Breast epithelium (tissue), 4 donors: ENCODE measurements at regions not wholly inside any gene's neighbourhood (a gene's known extent, or its start where the extent isn't known, plus 50 kb on each side); places are given as distances from the start of the nearest gene placed in this dataset.

Experiments
- DNase-seq, 2 donors: peaks; one replicate each; pipeline ENCODE4 v3.0.0-alpha.2; 2019; ENCODE audit warnings: low spot score in 2 of 2
- H3K27ac ChIP-seq, 2 donors: fragments of 200-600 bp; sonication (generic) in 1 of 2; one replicate each; pipeline ENCODE4 v1.5.1; 2016 to 2019; ENCODE audit warnings: mild to moderate bottlenecking in 1 of 2
- H3K27me3 ChIP-seq, 2 donors: fragments of 200-600 bp; sonication (generic) in 1 of 2; one replicate each; pipeline versions ENCODE4 v1.5.1 to v1.6.0; 2017 to 2019; ENCODE audit warnings: control low read depth in 1 of 2, mild to moderate bottlenecking in 1 of 2
- H3K36me3 ChIP-seq: fragments of 200-600 bp; one replicate; pipeline ENCODE4 v1.5.1; 2019
- H3K4me1 ChIP-seq, 2 donors: fragments of 200-600 bp; sonication (generic); one replicate each; pipeline ENCODE4 v1.5.1; 2016 to 2019; ENCODE audit warnings: control low read depth in 1 of 2
- H3K4me3 ChIP-seq, 3 donors: fragments of 200-600 bp; sonication (generic); 1 replicate in 2 of 3; 2 replicates in 1 of 3; pipeline ENCODE4 v1.5.1; 2016 to 2019; ENCODE audit warnings: mild to moderate bottlenecking in 3 of 3, moderate library complexity in 2 of 3
- H3K9me3 ChIP-seq, 2 donors: fragments of 200-600 bp; sonication (generic) in 1 of 2; one replicate each; pipeline ENCODE4 v1.5.1; 2016 to 2019; ENCODE audit warnings: control low read depth in 1 of 2
- CTCF ChIP-seq, 3 donors: fragments of 450-650 bp; IDR thresholded peaks; one replicate each; pipeline ENCODE4 v1.5.1; 2016 to 2017; ENCODE audit warnings: antibody characterized with exemption in 3 of 3, mild to moderate bottlenecking in 3 of 3, moderate library complexity in 3 of 3
- POLR2A ChIP-seq: fragments of 450-650 bp; IDR thresholded peaks from one replicate; pipeline ENCODE4 v1.6.1; 2016; ENCODE audit warnings: antibody characterized with exemption, mild to moderate bottlenecking, moderate library complexity
- POLR2AphosphoS5 ChIP-seq, 3 donors: sonication (generic); formaldehyde crosslinking; IDR thresholded peaks; one replicate each; pipeline ENCODE4 v1.6.1; 2017; ENCODE audit warnings: antibody characterized with exemption in 3 of 3
- intact Hi-C: fragments of 100-400 bp; cut with DNase I; formaldehyde crosslinking; loops from one replicate; pipeline ENCODE4 v1.15.1; 2023; ENCODE audit warnings: low total_unique reads

- Histone ChIP-seq H3K9me3 (no peaks in the 10 kb centered on the region), H3K27me3 (no peaks in the 10 kb centered on the region), H3K4me1 (no peaks in the 10 kb centered on the region), H3K4me3 (no peak overlapping the region), H3K27ac (no peak overlapping the region), H3K36me3 (no peaks in the 10 kb centered on the region)
- intact Hi-C loops = no loop called here
- TF ChIP-seq POLR2AphosphoS5 (IDR thresholded peaks at IDR 0.05) (no peak), POLR2A (no peak), CTCF (IDR thresholded peaks at IDR 0.05) (no peak)
- DNase-seq = no peak
Observed at GRCh38 chr19:31910224-31910623, 435.2 kb upstream of the ZNF507 start.

- TF ChIP-seq POLR2A (no peak), CTCF (IDR thresholded peaks at IDR 0.05) (no peak), POLR2AphosphoS5 (IDR thresholded peaks at IDR 0.05) (no peak)
- Histone ChIP-seq H3K4me1 (no peaks in the 10 kb centered on the region), H3K36me3 (no peaks in the 10 kb centered on the region), H3K27me3 (no peaks in the 10 kb centered on the region), H3K4me3 (no peak overlapping the region), H3K9me3 (no peaks in the 10 kb centered on the region), H3K27ac (no peak overlapping the region)
- no peak for DNase-seq
- intact Hi-C loops = no loop called here
Observed at GRCh38 chr19:31911577-31911976, 433.8 kb upstream of the ZNF507 start.

- H3K4me3 ChIP-seq = no peak overlapping the region
- H3K27ac ChIP-seq = no peak overlapping the region
- no peaks in the 10 kb centered on the region for H3K36me3 ChIP-seq
- H3K9me3 ChIP-seq = no peaks in the 10 kb centered on the region
- intact Hi-C loops = no loop called here
- DNase-seq = no peak
- TF ChIP-seq POLR2A = no peak
- no peak for TF ChIP-seq POLR2AphosphoS5 (IDR thresholded peaks at IDR 0.05)
- TF ChIP-seq CTCF (IDR thresholded peaks at IDR 0.05) = no peak
- H3K27me3 ChIP-seq = no peaks in the 10 kb centered on the region
- no peaks in the 10 kb centered on the region for H3K4me1 ChIP-seq
Observed at GRCh38 chr19:31913103-31913661, 432.2 kb upstream of the ZNF507 start.

GRCh38 chr19:31930401-31930800, 415.0 kb upstream of the ZNF507 start:
- Histone ChIP-seq H3K27me3 (no peaks in the 10 kb centered on the region), H3K36me3 (no peaks in the 10 kb centered on the region), H3K4me3 (no peak overlapping the region), H3K27ac (no peak overlapping the region), H3K4me1 (no peaks in the 10 kb centered on the region), H3K9me3 (peaks cover 0 to under 1% of the 10 kb centered on the region in 2 donors)
- TF ChIP-seq POLR2AphosphoS5 (IDR thresholded peaks at IDR 0.05) (no peak), POLR2A (no peak)
- DNase-seq = no peak
- intact Hi-C loops = no loop called here

- intact Hi-C loops = no loop called here
- no peaks in the 10 kb centered on the region for H3K27me3 ChIP-seq
- TF ChIP-seq POLR2A (no peak), POLR2AphosphoS5 (IDR thresholded peaks at IDR 0.05) (no peak), CTCF (IDR thresholded peaks at IDR 0.05) (no peak)
Observed at GRCh38 chr19:31937983-31938382, 407.4 kb upstream of the ZNF507 start.

DNA sequence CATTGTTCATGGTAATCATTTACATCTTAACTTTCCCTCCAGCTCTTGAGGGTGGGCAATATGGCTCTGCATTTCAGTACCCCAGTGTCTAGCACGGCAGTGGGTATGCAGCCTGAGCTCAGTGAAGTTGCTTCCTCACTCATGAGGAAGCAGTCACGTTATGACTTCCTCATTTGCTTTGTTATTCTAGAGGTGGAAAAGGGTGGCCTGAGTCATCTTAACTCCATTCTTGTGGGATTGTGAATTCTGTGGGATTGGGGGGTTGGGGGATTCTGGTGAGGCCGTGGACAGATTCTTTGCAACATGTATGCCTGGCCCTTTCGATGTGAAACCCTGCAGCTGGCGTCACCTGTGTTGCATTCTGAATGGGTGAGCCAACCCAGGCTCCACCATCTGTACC, 406.7 kb upstream of the ZNF507 start:
- intact Hi-C loops = no loop called here
- H3K9me3 ChIP-seq = no peaks in the 10 kb centered on the region
- H3K36me3 ChIP-seq = no peaks in the 10 kb centered on the region
- no peaks in the 10 kb centered on the region for H3K4me1 ChIP-seq
- no peak overlapping the region for H3K27ac ChIP-seq
- H3K4me3 ChIP-seq = no peak overlapping the region
- H3K27me3 ChIP-seq = no peaks in the 10 kb centered on the region
- TF ChIP-seq POLR2A (no peak), CTCF (IDR thresholded peaks at IDR 0.05) (no peak), POLR2AphosphoS5 (IDR thresholded peaks at IDR 0.05) (no peak)
- DNase-seq = no peak

More at GRCh38 chr19:31937983-31938382, 407.4 kb upstream of the ZNF507 start:
- Histone ChIP-seq H3K36me3 (no peaks in the 10 kb centered on the region), H3K9me3 (no peaks in the 10 kb centered on the region), H3K27ac (no peak overlapping the region), H3K4me1 (no peaks in the 10 kb centered on the region), H3K4me3 (no peak overlapping the region)
- DNase-seq = no peak
